Fibroblast of skin of left quadriceps (primary cell): ENCODE measurements at regions not wholly inside any gene's neighbourhood (a gene's known extent, or its start where the extent isn't known, plus 50 kb on each side); places are given as distances from the start of the nearest gene placed in this dataset.

Source experiments
- DNase-seq, 2 experiments: peaks; one replicate each; pipeline ENCODE4 v3.0.0-alpha.2; 2013; ENCODE audit warnings: low read depth in 2 of 2

- DNase-seq, result no peak
Observed at GRCh38 chr5:133741396-133741795, 129.1 kb upstream of the FSTL4 start.

- DNase-seq, result no peak
Observed at GRCh38 chr5:133739181-133739780, 126.9 kb upstream of the FSTL4 start.

- DNase-seq, result no peak
Observed at GRCh38 chr5:133738271-133738670, 125.9 kb upstream of the FSTL4 start.

- DNase-seq, result no peak
Observed at GRCh38 chr5:133736512-133736911, 124.2 kb upstream of the FSTL4 start.

- no peak for DNase-seq
Observed at GRCh38 chr5:133735346-133735745, 123.0 kb upstream of the FSTL4 start.

GRCh38 chr5:133734916-133735315, 122.6 kb upstream of the FSTL4 start:
- no peak for DNase-seq

- DNase-seq, result no peak
Observed at GRCh38 chr5:133732536-133732935, 120.2 kb upstream of the FSTL4 start.

- no peak for DNase-seq
Observed at GRCh38 chr5:133731951-133732350, 119.6 kb upstream of the FSTL4 start.

GRCh38 chr5:133730866-133731265, 118.5 kb upstream of the FSTL4 start:
- DNase-seq, result no peak

- DNase-seq, result no peak
Observed at GRCh38 chr5:133730346-133730745, 118.0 kb upstream of the FSTL4 start.

GRCh38 chr5:133729800-133730199, 117.5 kb upstream of the FSTL4 start:
- no peak for DNase-seq

- no peak for DNase-seq
Observed at GRCh38 chr5:133728475-133728874, 116.1 kb upstream of the FSTL4 start.

GRCh38 chr5:133727636-133728035, 115.3 kb upstream of the FSTL4 start:
- DNase-seq, result no peak

- no peak for DNase-seq
Observed at GRCh38 chr5:133723651-133724366, 111.5 kb upstream of the FSTL4 start.

- no peak for DNase-seq
Observed at GRCh38 chr5:133723126-133723525, 110.8 kb upstream of the FSTL4 start.

- no peak for DNase-seq
Observed at GRCh38 chr5:133721365-133721764, 109.0 kb upstream of the FSTL4 start.

- DNase-seq, result no peak
Observed at GRCh38 chr5:133718457-133718856, 106.1 kb upstream of the FSTL4 start.

- no peak for DNase-seq
Observed at GRCh38 chr5:133716532-133717183, 104.3 kb upstream of the FSTL4 start.

- no peak for DNase-seq
Observed at GRCh38 chr5:133715616-133716015, 103.3 kb upstream of the FSTL4 start.

- no peak for DNase-seq
Observed at GRCh38 chr5:133715216-133715615, 102.9 kb upstream of the FSTL4 start.

GRCh38 chr5:133714161-133714915, 102.0 kb upstream of the FSTL4 start:
- DNase-seq, result no peak

GRCh38 chr5:133713751-133714150, 101.4 kb upstream of the FSTL4 start:
- DNase-seq, result no peak
